SK-N-MC (cell line): ENCODE measurements at regions not wholly inside any gene's neighbourhood (a gene's known extent, or its start where the extent isn't known, plus 50 kb on each side); places are given as distances from the start of the nearest gene placed in this dataset.
"Not testable (repeated sequence)": the region's sequence is repeated elsewhere in the genome, so short reads cannot be mapped to it uniquely, and the experiment has no call there.

ENCODE experiments used
- EZH2 ChIP-seq: fragments of 200-600 bp; sonication (generic); IDR thresholded peaks from one replicate; pipeline ENCODE4 v1.6.1; 2017; ENCODE audit warnings: antibody characterized with exemption
- POLR2AphosphoS5 ChIP-seq: IDR thresholded peaks from 2 replicates; pipeline ENCODE4 v1.6.1; 2012; ENCODE audit warnings: mild to moderate bottlenecking, low read depth, low read length, borderline replicate concordance

GRCh38 chr10:57885618-57885968 lies 382.1 kb downstream of the IPMK start:
- not testable (repeated sequence) for TF ChIP-seq POLR2AphosphoS5, EZH2
